HS-27A (cell line): ENCODE measurements at regions not wholly inside any gene's neighbourhood (a gene's known extent, or its start where the extent isn't known, plus 50 kb on each side); places are given as distances from the start of the nearest gene placed in this dataset.
"Not testable (repeated sequence)": the region's sequence is repeated elsewhere in the genome, so short reads cannot be mapped to it uniquely, and the experiment has no call there.

ENCODE experiments used
- DNase-seq: peaks from one replicate; pipeline ENCODE4 v3.0.0-alpha.2; 2012; ENCODE audit warnings: low read depth, missing footprints

- DNase-seq = no peak
Measured at GRCh38 chr5:164300295-164300694, 794.9 kb downstream of the MAT2B start.

GRCh38 chr5:164301136-164301535 is 795.7 kb downstream of the MAT2B start:
- DNase-seq = no peak

GRCh38 chr5:164301708-164302107 is 796.3 kb downstream of the MAT2B start:
- DNase-seq = no peak

- DNase-seq = no peak
Measured at GRCh38 chr5:164302533-164303235, 797.3 kb downstream of the MAT2B start.

- DNase-seq = no peak
Measured at GRCh38 chr5:164303646-164304215, 798.3 kb downstream of the MAT2B start.

- DNase-seq = no peak
Measured at GRCh38 chr5:164306662-164307061, 801.2 kb downstream of the MAT2B start.

GRCh38 chr5:164312801-164313200 is 807.4 kb downstream of the MAT2B start:
- DNase-seq = no peak

- no peak for DNase-seq
Measured at GRCh38 chr5:164317676-164318075, 812.3 kb downstream of the MAT2B start.

GRCh38 chr5:164319161-164319560 is 813.7 kb downstream of the MAT2B start:
- DNase-seq = no peak

GRCh38 chr5:164324239-164324638 is 818.8 kb downstream of the MAT2B start:
- DNase-seq = no peak

- no peak for DNase-seq
Measured at GRCh38 chr5:164326219-164326618, 820.8 kb downstream of the MAT2B start.

- not testable (repeated sequence) for DNase-seq
Measured at GRCh38 chr5:164327166-164327565, 821.7 kb downstream of the MAT2B start.

GRCh38 chr5:164332349-164333196 is 827.2 kb downstream of the MAT2B start:
- no peak for DNase-seq

- no peak for DNase-seq
Measured at GRCh38 chr5:164335837-164336236, 830.4 kb downstream of the MAT2B start.

- DNase-seq = no peak
Measured at GRCh38 chr5:164336276-164336675, 830.9 kb downstream of the MAT2B start.

- no peak for DNase-seq
Measured at GRCh38 chr5:164336906-164337305, 831.5 kb downstream of the MAT2B start.

GRCh38 chr5:164341056-164341619 is 835.7 kb downstream of the MAT2B start:
- no peak for DNase-seq

GRCh38 chr5:164345173-164345849 is 839.9 kb downstream of the MAT2B start:
- no peak for DNase-seq

GRCh38 chr5:164345853-164346252 is 840.4 kb downstream of the MAT2B start:
- no peak for DNase-seq

GRCh38 chr5:164346785-164347630 is 841.6 kb downstream of the MAT2B start:
- DNase-seq = no peak

GRCh38 chr5:164350236-164350635 is 844.8 kb downstream of the MAT2B start:
- no peak for DNase-seq
